PFSK-1 (cell line): ENCODE measurements at regions not wholly inside any gene's neighbourhood (a gene's known extent, or its start where the extent isn't known, plus 50 kb on each side); places are given as distances from the start of the nearest gene placed in this dataset.

Experiments used
- POLR2AphosphoS5 ChIP-seq: IDR thresholded peaks from 2 replicates; pipeline ENCODE4 v1.6.1; 2012; ENCODE audit warnings: low read depth, mild to moderate bottlenecking, control low read depth, low read length, moderate library complexity
- REST ChIP-seq, 2 experiments: IDR thresholded peaks; 2 replicates each; pipeline versions ENCODE4 v1.6.1 to v1.8.0; 2011 to 2012; ENCODE audit warnings: low read depth in 2 of 2, low read length in 2 of 2, control low read depth in 1 of 2, inconsistent platforms in 1 of 2, mild to moderate bottlenecking in 1 of 2, moderate library complexity in 1 of 2; ENCODE audit not compliant: insufficient read depth in 1 of 2
- SIN3A ChIP-seq: IDR thresholded peaks from 2 replicates; pipeline ENCODE4 v1.6.1; 2012; ENCODE audit warnings: mild to moderate bottlenecking, low read length, moderate library complexity, borderline replicate concordance; ENCODE audit not compliant: insufficient read depth
- TAF1 ChIP-seq: IDR thresholded peaks from 2 replicates; pipeline ENCODE4 v1.6.1; 2012; ENCODE audit warnings: low read length, control low read depth, borderline replicate concordance; ENCODE audit not compliant: insufficient read depth

GRCh38 chr2:176845718-176846117 is 366.9 kb upstream of the HNRNPA3 start:
- TF ChIP-seq TAF1: no peak
- TF ChIP-seq REST (IDR thresholded peaks at IDR 0.05; ENCODE audit: insufficient read depth in 1 of 2, low read depth in 2 of 2, low read length in 2 of 2): no peak
- TF ChIP-seq POLR2AphosphoS5: no peak
- no peak for TF ChIP-seq SIN3A
